Non-pigmented ciliary epithelial cell (primary cell): ENCODE measurements at regions not wholly inside any gene's neighbourhood (a gene's known extent, or its start where the extent isn't known, plus 50 kb on each side); places are given as distances from the start of the nearest gene placed in this dataset.
"Not testable (repeated sequence)": the region's sequence is repeated elsewhere in the genome, so short reads cannot be mapped to it uniquely, and the experiment has no call there.

Experiments
- DNase-seq: peaks from one replicate; pipeline ENCODE4 v3.0.0-alpha.2; 2010; ENCODE audit warnings: low read depth

GRCh38 chr17:71634376-71634775 lies 486.4 kb upstream of the SOX9 start:
- no peak for DNase-seq

GRCh38 chr17:71635187-71635586 lies 485.6 kb upstream of the SOX9 start:
- no peak for DNase-seq

DNA sequence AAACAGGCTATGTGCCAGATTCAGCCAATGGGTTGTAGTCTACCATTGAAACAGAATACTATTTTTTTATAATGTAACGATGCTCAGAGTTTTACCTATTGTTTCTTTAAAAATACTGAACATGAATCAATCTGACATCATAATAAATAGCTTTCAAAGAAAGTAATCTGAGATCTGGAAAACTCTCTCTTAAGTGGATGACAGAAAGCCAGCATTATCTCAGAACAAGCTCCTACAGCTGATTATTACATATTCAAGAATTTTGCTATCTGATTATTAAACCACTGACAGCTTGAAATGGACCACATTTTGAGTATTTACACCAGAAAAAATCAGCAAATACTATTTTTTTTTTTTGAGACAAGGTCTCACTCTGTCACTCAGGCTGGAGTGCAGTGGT lies 484.2 kb upstream of the SOX9 start:
- DNase-seq = no peak

GRCh38 chr17:71638668-71639067 lies 482.2 kb upstream of the SOX9 start:
- no peak for DNase-seq

- DNase-seq = no peak
Observed at GRCh38 chr17:71639865-71640264, 481.0 kb upstream of the SOX9 start.

- DNase-seq = not testable (repeated sequence)
Observed at GRCh38 chr17:71646890-71647289, 473.9 kb upstream of the SOX9 start.

DNA sequence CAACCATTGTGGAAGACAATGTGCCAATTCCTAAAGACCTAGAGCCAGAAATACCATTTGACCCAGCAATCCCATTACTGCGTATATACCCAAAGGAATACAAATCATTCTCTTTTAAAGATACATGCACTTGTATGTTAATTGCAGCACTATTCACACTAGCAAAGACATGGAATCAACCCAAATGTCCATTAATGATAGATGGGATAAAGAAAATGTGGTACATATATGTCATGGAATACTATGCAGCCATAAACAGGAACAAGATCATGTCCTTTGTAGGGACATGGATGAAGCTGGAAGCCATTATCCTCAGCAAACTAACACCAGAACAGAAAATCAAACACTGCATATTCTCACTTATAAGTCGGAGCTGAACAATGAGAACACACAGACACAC lies 472.5 kb upstream of the SOX9 start:
- not testable (repeated sequence) for DNase-seq

DNA sequence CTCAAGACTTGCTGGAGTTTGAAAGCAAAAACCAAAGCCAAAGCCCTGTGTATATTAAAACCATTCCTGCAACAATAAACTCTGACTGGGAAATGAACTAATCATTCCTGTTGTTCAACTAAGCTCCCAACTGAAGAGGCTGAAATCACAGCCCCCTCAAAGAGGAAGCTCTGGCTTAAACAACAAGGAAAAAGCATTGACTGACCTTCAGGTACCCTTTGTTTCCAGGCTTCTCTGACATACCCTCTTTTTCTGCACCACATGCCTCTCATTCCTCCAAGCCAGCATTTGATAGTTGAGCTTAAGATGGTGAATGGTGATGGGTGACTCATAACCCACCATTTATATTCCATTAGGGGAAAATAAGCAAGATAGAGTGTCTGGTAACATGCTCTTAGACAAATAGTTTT lies 470.9 kb upstream of the SOX9 start:
- DNase-seq = no peak

- DNase-seq = no peak
Observed at GRCh38 chr17:71655542-71655941, 465.3 kb upstream of the SOX9 start.

DNA sequence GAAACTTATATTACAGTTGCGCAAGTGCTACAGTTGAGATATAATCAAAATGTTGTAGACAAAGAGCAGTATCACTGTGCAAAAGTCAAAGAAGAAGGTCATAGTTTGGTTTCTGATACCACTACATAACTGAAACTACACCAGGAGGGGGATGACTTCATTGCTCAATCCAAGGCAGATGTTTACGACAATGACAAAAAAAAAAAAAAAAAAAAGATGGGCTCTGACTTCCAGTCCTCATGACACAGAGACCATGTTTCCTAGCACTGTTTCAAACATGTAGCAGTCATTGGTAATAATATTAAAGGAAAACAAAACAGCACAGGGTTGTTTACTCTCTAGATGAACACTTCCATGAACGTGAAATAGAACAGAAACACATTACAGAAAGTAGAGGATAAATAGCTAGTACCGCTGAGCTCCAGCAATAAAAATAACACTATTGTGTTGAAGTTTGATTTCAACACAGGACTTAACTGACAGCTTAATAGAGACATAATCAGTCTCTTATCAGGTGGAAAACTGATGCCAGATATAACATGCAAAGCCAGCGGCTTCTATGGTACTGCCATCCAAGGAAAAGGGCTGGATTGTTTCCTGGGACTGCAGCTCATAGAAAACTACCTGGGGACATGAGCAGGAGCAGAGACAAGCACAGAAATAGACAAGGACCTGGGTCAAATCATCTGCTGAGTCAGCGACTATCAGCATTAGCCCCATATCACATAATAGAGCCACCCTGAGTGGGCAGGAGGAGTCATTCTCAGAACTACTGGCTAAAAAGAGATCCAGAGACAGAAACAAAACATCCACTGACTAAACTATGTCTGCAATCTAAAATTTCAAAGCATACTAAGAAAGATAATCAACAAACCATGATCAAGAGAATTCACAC lies 463.6 kb upstream of the SOX9 start:
- no peak for DNase-seq

GRCh38 chr17:71658996-71659395 lies 461.8 kb upstream of the SOX9 start:
- DNase-seq = no peak

DNA sequence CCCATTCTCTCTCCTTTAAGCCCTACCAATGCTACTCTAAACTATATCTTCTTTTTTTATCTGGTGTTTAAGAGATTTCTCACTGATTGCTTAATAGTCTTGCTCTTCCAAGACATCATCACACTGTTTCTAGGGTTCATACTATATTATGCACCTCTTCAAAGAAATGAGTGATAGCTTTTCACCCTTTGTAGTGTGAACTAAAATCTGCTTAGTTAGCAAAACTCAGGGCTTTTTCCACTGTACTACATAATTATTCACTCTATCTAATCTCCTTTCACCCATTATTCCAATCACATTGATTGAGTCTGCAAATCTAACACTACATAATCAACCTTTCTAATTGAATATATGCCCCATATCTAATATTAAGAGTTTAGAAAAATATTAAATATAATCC lies 456.0 kb upstream of the SOX9 start:
- no peak for DNase-seq

DNA sequence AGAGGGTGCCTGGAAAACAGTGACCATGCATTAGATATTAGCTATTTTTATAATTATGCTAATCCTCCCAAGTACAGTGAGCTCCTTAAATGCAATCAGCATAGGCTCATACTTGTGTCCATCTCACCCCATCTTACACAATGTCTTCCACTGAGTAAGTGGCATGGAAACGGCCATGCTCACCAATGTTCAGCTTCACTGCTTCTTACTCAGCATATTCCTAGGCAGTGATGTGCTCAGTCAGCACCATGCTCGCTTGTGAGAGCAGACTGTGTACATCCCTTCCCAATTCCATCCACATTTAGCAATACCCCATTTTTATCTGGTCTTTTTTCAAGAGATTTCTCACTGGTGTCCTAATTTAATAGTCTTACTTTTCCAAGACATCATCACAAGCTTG lies 454.8 kb upstream of the SOX9 start:
- DNase-seq = no peak

DNA sequence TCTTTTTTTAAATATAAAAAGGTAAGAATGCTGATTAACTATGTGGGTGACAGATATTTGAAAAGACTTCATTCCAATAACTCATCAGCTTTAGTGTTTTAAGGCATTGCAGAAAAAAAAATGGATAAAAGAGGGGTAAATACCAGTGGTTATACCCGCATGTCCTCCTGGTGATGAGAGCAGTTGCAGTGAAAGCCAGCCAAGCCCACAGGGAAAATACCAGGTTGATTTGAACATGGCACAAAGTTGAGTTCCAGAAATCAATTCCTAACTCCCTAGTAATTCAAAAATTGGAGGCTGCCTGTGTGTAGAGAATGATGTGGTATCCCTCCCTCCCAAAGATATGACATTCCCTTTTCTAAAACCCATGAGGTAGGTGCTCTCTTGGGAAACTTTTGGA lies 453.2 kb upstream of the SOX9 start:
- no peak for DNase-seq

GRCh38 chr17:71668807-71669206 lies 452.0 kb upstream of the SOX9 start:
- no peak for DNase-seq

DNA sequence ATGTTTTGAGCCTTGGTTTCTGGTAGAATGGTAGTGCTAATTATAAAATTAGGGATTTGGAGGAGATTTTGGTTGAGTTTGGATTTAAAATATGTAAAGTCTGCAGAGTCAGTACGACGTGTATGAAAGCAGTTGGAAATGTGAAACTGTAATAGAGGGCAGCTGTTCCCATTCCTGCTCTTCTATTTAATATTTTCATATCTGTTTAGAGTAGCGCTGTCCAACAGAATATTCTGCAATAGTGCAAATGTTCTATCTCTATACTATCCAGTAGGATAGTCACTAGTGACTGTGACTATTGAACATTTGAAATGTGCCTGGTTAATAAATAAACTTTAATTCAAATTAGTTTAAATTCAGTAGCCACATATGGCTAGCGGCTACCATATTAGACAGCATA lies 443.4 kb upstream of the SOX9 start:
- no peak for DNase-seq

- no peak for DNase-seq
Observed at GRCh38 chr17:71679832-71680231, 441.0 kb upstream of the SOX9 start.

- no peak for DNase-seq
Observed at GRCh38 chr17:71681427-71682173, 439.2 kb upstream of the SOX9 start.

DNA sequence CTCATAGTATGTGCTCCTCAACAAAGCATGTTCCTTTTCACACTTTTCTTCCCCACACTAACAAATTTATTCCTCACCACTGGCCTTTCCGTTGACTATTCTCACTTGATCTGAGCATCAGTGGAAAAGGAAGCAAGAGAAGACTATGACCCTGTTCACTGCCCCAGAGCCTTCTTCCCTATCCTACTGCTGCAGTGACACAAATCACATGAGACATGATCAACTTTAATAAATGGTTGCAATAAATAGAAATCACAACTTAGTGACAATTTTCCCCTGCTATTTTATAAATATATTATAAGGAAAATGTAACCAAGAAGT lies 438.7 kb upstream of the SOX9 start:
- no peak for DNase-seq

GRCh38 chr17:71689782-71690181 lies 431.0 kb upstream of the SOX9 start:
- DNase-seq = no peak

DNA sequence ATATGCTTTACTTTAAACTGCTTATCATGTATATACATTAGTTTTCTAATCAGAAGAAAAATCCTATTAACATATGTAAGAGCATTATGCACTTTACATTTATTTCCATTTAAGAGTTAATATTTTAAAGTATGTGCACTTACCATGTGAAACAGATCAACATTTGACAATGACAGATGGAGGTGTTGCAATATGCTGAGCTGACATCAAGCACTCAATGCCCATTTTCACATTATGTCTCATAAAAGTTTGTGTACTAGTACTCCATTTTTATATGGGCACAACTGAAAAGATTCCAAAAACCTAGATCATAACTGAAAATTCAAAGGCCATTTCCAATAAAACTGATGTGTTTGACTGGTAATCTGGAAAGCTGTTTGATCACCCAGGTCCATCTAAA lies 420.9 kb upstream of the SOX9 start:
- DNase-seq = no peak

DNA sequence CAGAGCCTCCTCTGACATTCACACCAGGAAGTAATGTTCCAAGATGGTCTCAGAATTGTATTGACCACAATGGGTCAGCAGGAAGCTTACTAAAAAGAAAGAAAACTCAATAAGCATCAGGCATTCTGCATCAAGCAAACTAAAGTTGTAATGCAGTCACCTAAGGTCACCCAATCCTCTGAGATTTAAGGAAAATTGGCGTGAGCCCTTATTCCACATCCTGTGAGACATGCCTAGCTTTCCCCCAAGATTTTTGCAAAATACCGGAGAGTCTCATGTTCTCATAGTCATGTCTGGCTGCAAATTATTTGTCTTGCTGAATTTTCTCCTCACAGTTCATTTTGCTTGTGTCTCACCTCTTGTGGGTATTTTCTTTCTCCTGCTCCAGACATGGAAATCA lies 417.1 kb upstream of the SOX9 start:
- DNase-seq = no peak

DNA sequence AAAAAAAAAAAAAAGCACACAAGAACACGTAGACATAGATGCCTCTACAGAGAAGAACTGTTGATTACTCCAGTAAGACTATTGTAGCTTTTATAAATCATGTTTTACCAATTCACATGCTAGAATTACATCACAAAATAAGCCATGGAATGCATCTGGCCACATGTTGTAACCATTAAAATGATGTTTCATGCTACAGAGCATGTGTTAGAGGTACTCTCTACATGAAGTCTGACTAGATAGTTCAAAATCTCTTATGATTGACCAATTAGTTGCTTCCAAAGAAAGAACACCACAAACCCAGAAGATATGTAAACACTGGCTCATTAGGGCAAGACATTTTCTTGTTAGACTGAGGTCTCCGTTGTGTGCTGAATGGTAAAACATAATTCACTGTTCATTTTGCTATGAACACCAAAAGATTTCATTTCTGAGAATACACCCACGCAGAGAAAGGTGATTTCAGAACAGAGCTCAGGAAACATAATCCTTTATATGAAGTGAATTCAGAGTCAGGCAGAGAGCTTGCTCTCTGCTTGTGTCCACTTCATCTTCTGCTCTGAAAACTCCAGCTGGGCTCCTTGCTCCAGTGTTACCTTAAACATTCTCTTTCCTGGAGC lies 411.4 kb upstream of the SOX9 start:
- no peak for DNase-seq
